Stimulated activated CD4-positive, alpha-beta T cell treated with anti-CD3 and anti-CD28 coated beads, Interleukin-12 subunit alpha, Interleukin-12 subunit beta, amount 100 ng/mL, for 4 hours (primary cell): ENCODE measurements at regions not wholly inside any gene's neighbourhood (a gene's known extent, or its start where the extent isn't known, plus 50 kb on each side); places are given as distances from the start of the nearest gene placed in this dataset.

ENCODE experiments used
- DNase-seq: peaks from one replicate; pipeline ENCODE4 v3.0.0-alpha.2; 2020

DNA sequence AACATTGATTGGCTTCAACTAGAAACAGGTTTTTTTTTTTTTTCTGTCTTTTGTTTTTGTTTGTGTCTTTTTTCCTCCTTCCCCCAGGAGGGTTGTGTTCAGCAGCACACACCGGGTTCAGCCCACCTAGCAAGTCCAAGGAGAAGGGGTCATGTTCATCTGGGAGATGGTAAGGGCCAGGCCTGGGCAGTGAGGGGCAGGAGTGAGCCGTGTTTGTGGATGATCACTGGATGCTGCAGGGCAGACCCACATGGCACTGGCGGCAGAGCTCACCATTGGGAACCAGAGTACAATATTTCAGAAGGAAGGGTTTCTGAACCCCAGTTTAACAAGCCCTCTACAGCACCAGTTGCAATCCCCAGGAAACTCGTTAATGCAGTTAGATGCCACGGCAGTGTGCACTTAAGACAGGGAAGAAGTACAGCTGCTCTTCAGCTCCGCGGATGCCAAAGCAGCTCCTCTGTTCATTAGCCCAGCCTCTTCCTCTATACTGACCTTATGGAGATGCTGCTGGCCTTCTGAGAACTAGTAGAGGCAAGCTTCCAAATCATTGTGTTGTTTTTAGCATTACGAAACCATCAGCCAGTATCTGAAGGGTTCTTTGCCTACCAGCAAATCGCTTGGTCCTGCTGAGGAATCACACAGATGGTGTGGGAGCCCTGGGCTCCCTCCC, 508.2 kb upstream of the WWC1 start:
- DNase-seq = no peak

- no peak for DNase-seq
Measured at GRCh38 chr5:167785106-167785505, 506.3 kb upstream of the WWC1 start.

- no peak for DNase-seq
Measured at GRCh38 chr5:167785901-167786300, 505.5 kb upstream of the WWC1 start.

GRCh38 chr5:167786871-167787578, 504.4 kb upstream of the WWC1 start:
- DNase-seq = no peak

DNA sequence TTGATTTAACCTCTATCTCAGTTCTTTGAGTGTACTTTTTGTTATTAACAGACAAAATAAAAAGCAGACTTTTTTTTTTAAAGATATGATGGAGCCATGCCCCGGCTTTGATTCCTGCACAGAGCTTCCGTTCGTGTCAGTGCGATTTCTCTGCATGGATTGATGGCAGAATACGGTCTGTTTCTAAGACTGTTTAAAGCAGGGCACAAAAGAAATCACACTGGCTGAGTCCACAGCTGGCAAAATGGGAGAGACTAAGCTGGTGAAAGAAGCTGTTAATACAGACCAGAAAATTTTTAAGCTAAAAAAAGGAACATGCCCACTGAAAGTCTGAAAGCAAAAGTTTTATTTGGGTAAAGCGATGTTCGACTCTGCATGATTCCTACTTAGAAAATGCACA, 501.4 kb upstream of the WWC1 start:
- no peak for DNase-seq

GRCh38 chr5:167790462-167791260, 500.8 kb upstream of the WWC1 start:
- no peak for DNase-seq

GRCh38 chr5:167792514-167792913, 498.9 kb upstream of the WWC1 start:
- DNase-seq = no peak

DNA sequence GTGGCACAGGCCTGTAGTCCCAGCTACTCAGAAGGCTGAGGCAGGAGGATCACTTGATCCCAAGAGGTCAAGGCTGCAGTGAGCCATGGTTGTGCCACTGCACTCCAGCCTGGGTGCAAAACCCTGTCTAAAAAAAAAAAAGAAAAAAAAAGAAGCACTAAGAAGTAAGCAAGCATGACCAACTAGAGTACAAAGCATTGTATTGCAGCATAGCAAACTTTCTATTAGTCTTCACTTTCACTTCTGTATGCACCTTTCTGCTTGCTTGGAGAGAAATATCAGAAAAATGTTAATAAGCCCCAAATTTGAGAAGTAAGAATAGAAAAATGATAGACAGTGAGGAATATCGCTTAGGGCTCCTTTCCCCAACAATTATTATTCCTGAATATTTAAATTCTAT, 497.7 kb upstream of the WWC1 start:
- no peak for DNase-seq

DNA sequence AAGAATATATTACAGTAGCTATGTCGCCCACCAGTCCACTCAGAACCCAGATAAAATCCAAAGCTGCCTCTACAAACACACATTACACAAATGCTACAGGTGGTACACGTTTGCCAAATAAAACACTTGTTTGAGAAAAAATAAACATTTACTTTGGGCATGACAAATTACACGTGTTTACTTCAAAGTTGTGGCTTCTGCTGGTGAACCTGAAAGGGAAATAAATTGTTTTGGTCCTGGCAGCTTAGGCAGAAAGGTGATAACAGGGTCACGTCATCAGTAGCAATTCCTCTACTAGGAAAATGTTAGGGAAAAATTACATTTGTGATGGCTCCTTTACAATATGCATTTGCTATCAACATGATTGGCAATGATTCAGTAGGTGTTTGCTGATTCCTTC, 497.3 kb upstream of the WWC1 start:
- DNase-seq = no peak

GRCh38 chr5:167796672-167797071, 494.8 kb upstream of the WWC1 start:
- no peak for DNase-seq

GRCh38 chr5:167797933-167798332, 493.5 kb upstream of the WWC1 start:
- DNase-seq = no peak

DNA sequence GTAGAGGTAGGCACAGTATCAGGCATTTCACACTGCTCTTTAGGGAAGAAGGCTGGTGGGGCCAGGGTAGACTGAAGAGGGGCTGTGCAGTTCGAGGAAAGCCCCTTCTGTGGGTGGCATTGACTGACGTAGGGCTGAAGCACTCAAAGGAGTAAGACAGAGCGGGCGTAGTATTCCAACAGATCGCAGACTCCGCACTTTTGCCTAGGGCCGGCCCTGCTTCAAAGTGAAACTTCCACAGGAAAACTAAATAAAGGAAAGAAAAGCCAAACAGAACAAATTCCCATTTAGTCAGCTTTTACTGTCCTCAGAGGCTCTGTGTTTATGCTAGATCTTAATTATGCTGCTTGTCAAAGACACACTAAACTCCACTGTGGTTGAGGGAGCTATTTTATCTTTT, 493.0 kb upstream of the WWC1 start:
- no peak for DNase-seq

GRCh38 chr5:167800427-167800826, 491.0 kb upstream of the WWC1 start:
- no peak for DNase-seq

DNA sequence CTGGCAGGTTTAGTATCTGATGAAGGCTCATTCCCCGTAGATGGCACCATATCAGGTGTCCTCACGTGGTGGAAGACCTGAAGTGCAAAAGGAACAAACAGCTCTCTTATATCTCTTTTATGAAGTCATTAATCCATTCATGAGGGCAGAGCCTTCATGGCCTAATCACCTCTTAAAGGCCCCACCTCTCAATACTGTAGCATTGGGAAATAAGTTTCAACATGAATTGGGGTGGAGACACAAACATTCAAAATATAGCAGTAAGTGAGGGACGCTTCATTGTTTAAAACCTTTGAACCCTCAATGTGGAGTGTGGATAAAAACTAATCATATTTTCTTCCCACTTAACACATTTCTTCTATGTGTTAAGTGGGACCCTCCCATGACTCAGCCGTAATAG, 489.4 kb upstream of the WWC1 start:
- DNase-seq = no peak

DNA sequence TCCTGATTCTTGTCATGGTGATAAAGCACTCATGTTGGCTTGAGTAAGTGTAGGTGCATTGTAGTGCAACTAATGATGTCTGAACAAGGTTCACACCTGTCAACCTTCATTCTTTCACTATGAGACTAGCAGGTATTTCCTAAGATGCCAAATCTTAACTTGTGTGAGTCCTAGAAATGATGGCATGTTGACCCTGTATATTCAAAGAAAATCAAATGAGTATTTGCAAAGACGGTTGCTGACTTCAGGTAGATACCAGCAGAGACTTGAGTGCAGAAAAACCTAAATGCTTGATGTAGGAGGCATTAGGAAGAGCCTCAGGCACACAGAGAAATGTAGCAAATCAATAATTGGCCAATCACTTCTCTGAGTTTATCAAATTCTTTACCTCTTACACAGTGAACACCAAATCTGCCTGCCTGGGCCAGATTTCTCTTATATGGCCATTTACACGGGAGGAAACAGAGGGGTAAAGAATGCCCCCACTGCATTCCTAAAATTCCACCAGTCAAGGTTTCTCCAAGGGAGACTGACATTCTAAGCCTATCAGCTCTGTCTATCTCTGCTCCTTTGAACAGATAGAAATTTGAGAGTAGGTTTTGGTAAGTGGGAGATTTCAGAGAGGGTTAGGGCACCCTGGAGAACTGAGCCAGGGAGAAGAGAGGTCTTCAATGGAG, 488.6 kb upstream of the WWC1 start:
- DNase-seq = no peak

- no peak for DNase-seq
Measured at GRCh38 chr5:167804512-167805220, 486.8 kb upstream of the WWC1 start.

GRCh38 chr5:167810573-167810972, 480.9 kb upstream of the WWC1 start:
- no peak for DNase-seq

DNA sequence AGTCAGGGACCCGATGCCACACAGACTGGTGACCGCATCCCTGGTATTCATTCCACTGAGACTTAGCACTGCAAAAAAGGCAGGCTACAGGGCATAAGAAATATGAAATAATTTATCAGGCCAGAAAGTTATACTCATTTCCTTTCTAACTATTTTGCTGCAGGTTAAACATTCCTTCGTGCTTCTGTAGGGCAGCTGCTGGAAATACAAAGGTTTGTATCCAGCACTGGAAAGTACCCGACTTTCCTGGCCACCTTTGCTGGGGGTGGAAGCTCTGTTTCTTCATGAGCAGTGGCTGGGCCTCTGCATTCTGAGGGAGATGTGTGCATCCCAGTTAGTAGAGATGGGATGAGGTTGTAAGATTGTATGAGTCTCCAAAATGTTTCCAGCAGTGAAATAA, 478.6 kb upstream of the WWC1 start:
- DNase-seq = no peak

DNA sequence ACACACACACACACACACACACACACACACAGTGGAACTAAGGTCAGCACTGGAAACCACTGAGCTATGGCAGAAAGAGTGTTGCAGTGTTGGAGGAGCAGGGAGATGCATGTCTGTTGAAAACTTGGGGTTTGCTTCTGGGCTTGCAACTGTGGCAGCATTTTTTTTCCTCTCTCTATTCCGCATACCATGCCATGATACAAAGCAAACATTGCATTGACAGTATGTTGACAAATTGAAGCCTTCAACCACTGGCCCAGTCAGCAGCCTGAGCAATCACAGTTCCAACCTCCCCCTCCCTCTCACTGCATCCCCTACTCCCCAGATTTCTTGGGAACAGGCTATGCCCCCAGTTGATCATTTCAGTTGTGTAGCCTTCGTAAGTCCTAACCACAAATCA, 478.1 kb upstream of the WWC1 start:
- DNase-seq = no peak

- DNase-seq = no peak
Measured at GRCh38 chr5:167814040-167814439, 477.4 kb upstream of the WWC1 start.

DNA sequence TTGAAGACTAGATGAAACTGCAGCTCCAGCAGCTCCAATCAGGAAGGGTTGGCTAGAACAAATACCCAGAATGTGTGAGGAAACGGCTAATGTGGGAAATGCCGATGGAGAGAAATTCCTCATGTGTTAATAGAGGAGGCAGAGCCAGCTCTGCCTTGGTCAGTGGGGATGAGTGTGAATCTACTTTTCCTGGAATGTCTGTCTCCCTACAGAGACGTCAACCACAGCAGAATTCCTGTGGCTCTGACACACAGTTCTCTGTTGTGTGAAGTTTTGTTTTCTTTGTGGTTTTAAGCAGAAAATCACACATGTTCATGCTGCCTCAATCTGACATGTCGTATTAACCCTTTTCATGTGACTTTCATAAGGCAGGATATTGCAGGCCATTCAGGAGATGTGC, 476.6 kb upstream of the WWC1 start:
- no peak for DNase-seq

DNA sequence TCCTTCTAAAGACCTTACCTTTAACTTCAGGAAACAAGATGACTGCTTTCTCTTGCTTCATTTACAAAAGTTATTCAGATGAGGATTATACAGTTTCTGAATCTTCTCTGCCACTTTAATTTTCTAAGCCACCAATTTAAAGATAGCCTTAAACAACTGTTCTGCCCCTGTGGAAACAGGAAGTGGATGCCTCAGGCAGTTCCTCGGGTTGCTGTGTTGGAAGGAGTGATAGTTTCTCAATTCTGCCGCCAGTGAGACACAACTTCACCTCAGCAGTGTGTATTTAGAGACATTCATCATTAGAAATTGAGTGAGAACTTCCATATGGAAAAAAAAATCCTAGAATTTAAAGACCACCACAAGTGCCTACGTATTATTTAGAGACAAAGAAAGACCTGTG, 475.1 kb upstream of the WWC1 start:
- DNase-seq = no peak

DNA sequence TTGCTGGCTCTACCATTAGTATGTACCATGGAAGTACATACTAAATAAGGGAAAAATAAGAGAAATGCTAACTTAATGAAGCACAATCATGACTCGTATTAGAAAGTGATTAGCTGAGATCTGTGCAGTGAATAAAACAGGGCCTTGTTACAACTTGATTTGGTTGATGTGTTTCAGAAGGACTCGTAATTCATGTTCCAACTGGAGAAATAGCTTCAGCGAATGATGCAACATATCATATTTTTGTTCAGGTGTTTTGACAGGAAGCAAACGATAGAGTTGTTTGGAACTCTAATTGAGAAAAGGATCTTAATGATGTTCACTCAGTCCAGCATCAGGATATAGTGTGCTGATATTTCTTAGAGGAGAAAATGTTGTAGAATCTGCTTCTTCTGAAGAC, 474.6 kb upstream of the WWC1 start:
- no peak for DNase-seq
